ENCODE measurements at regions not wholly inside any gene's neighbourhood (a gene's known extent, or its start where the extent isn't known, plus 50 kb on each side); places are given as distances from the start of the nearest gene placed in this dataset.

- whole genome bisulfite sequencing, 2 experiments (ENCODE audit: extremely low coverage in 2 of 2, insufficient read length in 1 of 2) = 0% methylated on average over 1 of the region's 1 CpG; no CpG with 5 or more reads in 1 of the 2 experiments
- Histone ChIP-seq H3K27me3 (ENCODE audit: control insufficient read depth, insufficient read depth, low read length) (no peaks in the 10 kb centered on the region; the same call in 1 of the 2 replicates), H3K18ac (ENCODE audit: low read depth, low read length) (no peak overlapping the region), H4K5ac (ENCODE audit: low read depth, low read length) (no peak overlapping the region), H2BK20ac (ENCODE audit: low read depth, low read length) (no peak overlapping the region), H2BK5ac (ENCODE audit: low read depth, low read length, poor library complexity, severe bottlenecking) (no peak overlapping the region), H4K91ac (ENCODE audit: insufficient read depth, low read depth, low read length) (no peak overlapping the region), H3K14ac (replicated peaks; ENCODE audit: low read depth, low read length) (no peak overlapping the region), H3K4me3 (ENCODE audit: insufficient read depth, low read depth, low read length) (no peak overlapping the region), H2BK15ac (ENCODE audit: low read depth, low read length) (no peak overlapping the region), H4K8ac (ENCODE audit: low read depth in 2 of 2, low read length in 2 of 2) (no peak overlapping the region), H3K56ac (ENCODE audit: extremely low read depth, insufficient read depth, low read length) (no peak overlapping the region), H3K9me3 (ENCODE audit: control insufficient read depth, insufficient read depth, low read length) (no peaks in the 10 kb centered on the region; the same call in 1 of the 2 replicates), H2AK5ac (ENCODE audit: low read depth, low read length) (no peak overlapping the region), H3K27ac (ENCODE audit: insufficient read depth, low read length) (no peak overlapping the region), H3K23ac (ENCODE audit: low read depth, low read length) (no peak overlapping the region), H2BK120ac (ENCODE audit: low read depth, low read length) (no peak overlapping the region), H2AFZ (replicated peaks; ENCODE audit: low read length, poor library complexity) (no peak overlapping the region), H3K79me1 (ENCODE audit: low read depth in 1 of 2, low read length in 2 of 2) (no peaks in the 10 kb centered on the region), H3K36me3 (ENCODE audit: control insufficient read depth, insufficient read depth, low read length) (no peaks in the 10 kb centered on the region), H3K9ac (ENCODE audit: low read depth, low read length) (no peak overlapping the region), H3K9me1 (ENCODE audit: insufficient read depth, low read length) (no peaks in the 10 kb centered on the region), H4K20me1 (ENCODE audit: insufficient read depth, low read length) (no peaks in the 10 kb centered on the region), H2AK9ac (replicated peaks; ENCODE audit: low read depth, low read length, poor library complexity) (no peak overlapping the region), H3K4me2 (ENCODE audit: low read depth, low read length) (no peak overlapping the region), H3K4ac (ENCODE audit: low read depth, low read length) (no peak overlapping the region), H3K4me1 (ENCODE audit: control insufficient read depth, insufficient read depth, low read length) (0 out of 2 replicates have a peak, but pooled peaks cover 1% of the 10 kb centered on the region)
- intact Hi-C loops (cut with micrococcal nuclease) = no loop called here
- CTCF ChIA-PET = no interaction called here
- dilution Hi-C loops (cut with HindIII; ENCODE audit: low sequenced_read_pairs, unreplicated experiment) = no loop called here
- DNase-seq (no peak), ATAC-seq (ENCODE audit: low read depth) (no peak; the same call in 1 of the 2 replicates)
- TF ChIP-seq CTCF (conservative IDR thresholded peaks at IDR 0.05; ENCODE audit: low read depth, low read length) (no peak), FOS (IDR thresholded peaks at IDR 0.05; ENCODE audit: low read depth, low read length) (no peak), RCOR1 (IDR thresholded peaks at IDR 0.05; ENCODE audit: insufficient replicate concordance, low read length) (no peak), USF2 (IDR thresholded peaks at IDR 0.05; ENCODE audit: low read depth, low read length) (no peak), MAFK (IDR thresholded peaks at IDR 0.05; ENCODE audit: low read depth, low read length) (no peak), RAD21 (IDR thresholded peaks at IDR 0.05; ENCODE audit: low read length) (no peak), BHLHE40 (IDR thresholded peaks at IDR 0.05; ENCODE audit: low read depth, low read length) (no peak), CHD1 (IDR thresholded peaks at IDR 0.05; ENCODE audit: low read depth, low read length) (no peak), CEBPB (IDR thresholded peaks at IDR 0.05; ENCODE audit: low read depth, low read length) (no peak), SMC3 (IDR thresholded peaks at IDR 0.05; ENCODE audit: low read depth, low read length) (no peak), POLR2A (IDR thresholded peaks at IDR 0.05; ENCODE audit: low read depth, low read length) (no peak), MXI1 (IDR thresholded peaks at IDR 0.05; ENCODE audit: borderline replicate concordance, low read depth, low read length) (no peak), MAZ (IDR thresholded peaks at IDR 0.05; ENCODE audit: borderline replicate concordance, low read depth, low read length) (no peak)
- POLR2A ChIA-PET (ENCODE audit: unreplicated experiment) = no interaction called here
- BruUV-seq (replicated peaks) = no TSS peak
- in situ Hi-C loops (cut with MboI; ENCODE audit: low sequenced_read_pairs) = no loop called here
Observed at GRCh38 chr7:121516821-121517220, 120.7 kb upstream of the FAM3C start.

Measured in IMR-90 (cell line).